Gastrocnemius medialis (tissue), 4 donors: ENCODE measurements at regions not wholly inside any gene's neighbourhood (a gene's known extent, or its start where the extent isn't known, plus 50 kb on each side); places are given as distances from the start of the nearest gene placed in this dataset.

Experiments
- ATAC-seq, 2 donors: fragments of 150-250 bp; one replicate each; pipeline ENCODE4 v1.9.1; 2016
- DNase-seq, 2 donors: peaks; one replicate each; pipeline ENCODE4 v3.0.0-alpha.2; 2019
- H3K27ac ChIP-seq, 4 donors: fragments of 200-600 bp; sonication (generic); 1 replicate in 1 of 4; 2 replicates in 3 of 4; pipeline ENCODE4 v1.5.1; 2016 to 2018; ENCODE audit warnings: mild to moderate bottlenecking in 2 of 4, moderate library complexity in 1 of 4
- H3K27me3 ChIP-seq, 3 donors: fragments of 200-600 bp; sonication (generic) in 2 of 3; 1 replicate in 1 of 3; 2 replicates in 2 of 3; pipeline versions ENCODE4 v1.5.1 to v1.6.0; 2016 to 2019; ENCODE audit warnings: mild to moderate bottlenecking in 1 of 3, moderate library complexity in 1 of 3
- H3K36me3 ChIP-seq, 2 donors: fragments of 200-600 bp; sonication (generic) in 1 of 2; one replicate each; pipeline ENCODE4 v1.5.1; 2017 to 2018
- H3K4me1 ChIP-seq, 2 donors: fragments of 200-600 bp; sonication (generic) in 1 of 2; one replicate each; pipeline ENCODE4 v1.5.1; 2016 to 2017; ENCODE audit warnings: mild to moderate bottlenecking in 2 of 2
- H3K4me3 ChIP-seq, 4 donors: fragments of 200-600 bp; sonication (generic) in 3 of 4; 1 replicate in 1 of 4; 2 replicates in 3 of 4; pipeline ENCODE4 v1.5.1; 2016 to 2019; ENCODE audit warnings: mild to moderate bottlenecking in 2 of 4
- H3K9me3 ChIP-seq, 3 donors: fragments of 200-600 bp; sonication (generic) in 2 of 3; 1 replicate in 1 of 3; 2 replicates in 2 of 3; pipeline ENCODE4 v1.5.1; 2016 to 2019
- POLR2A ChIP-seq, 2 donors: fragments of 450-650 bp; IDR thresholded peaks; one replicate each; pipeline ENCODE4 v1.6.1; 2017; ENCODE audit warnings: antibody characterized with exemption in 2 of 2, mild to moderate bottlenecking in 2 of 2, moderate library complexity in 2 of 2
- in situ Hi-C, 4 donors: fragments of 200-750 bp; cut with MboI; loops; one replicate each; pipeline versions ENCODE4 v1.15.0 to v1.8.0; 2017; ENCODE audit warnings: low sequenced_read_pairs in 4 of 4
- intact Hi-C: fragments of 100-400 bp; cut with DNase I; formaldehyde crosslinking; loops from one replicate; pipeline ENCODE4 v1.15.1; 2023; ENCODE audit warnings: low total_unique reads
- TF ChIP-seq, protein P1 (sequence below), 5 experiments: fragments of 450-650 bp in 3 of 5; fragments of 200-600 bp in 2 of 5; sonication (generic) in 2 of 5; IDR thresholded peaks in 4 of 5; conservative IDR thresholded peaks in 1 of 5; 1 replicate in 4 of 5; 2 replicates in 1 of 5; pipeline ENCODE4 v1.5.1; 2016 to 2019; ENCODE audit warnings: antibody characterized with exemption in 5 of 5, mild to moderate bottlenecking in 3 of 5, moderate library complexity in 3 of 5

GRCh38 chr3:34884007-34884406 is 755.3 kb upstream of the ARPP21 start:
- Histone ChIP-seq H3K27ac (no peak overlapping the region), H3K36me3 (no peaks in the 10 kb centered on the region), H3K4me1 (no peaks in the 10 kb centered on the region), H3K9me3 (no peaks in the 10 kb centered on the region), H3K27me3 (no peaks in the 10 kb centered on the region), H3K4me3 (no peak overlapping the region)
- intact Hi-C loops, result no loop called here
- TF ChIP-seq POLR2A (IDR thresholded peaks at IDR 0.05), result no peak
- ATAC-seq (no peak), DNase-seq (no peak)
- in situ Hi-C loops, result no loop called here

GRCh38 chr3:34886443-34886842 is 752.9 kb upstream of the ARPP21 start:
- Histone ChIP-seq H3K9me3 (no peaks in the 10 kb centered on the region), H3K4me3 (no peak overlapping the region), H3K4me1 (no peaks in the 10 kb centered on the region), H3K36me3 (no peaks in the 10 kb centered on the region), H3K27me3 (no peaks in the 10 kb centered on the region), H3K27ac (no peak overlapping the region)
- no peak for DNase-seq
- in situ Hi-C loops, result no loop called here
- intact Hi-C loops, result no loop called here
- no peak for ATAC-seq
- TF ChIP-seq, protein P1, sequence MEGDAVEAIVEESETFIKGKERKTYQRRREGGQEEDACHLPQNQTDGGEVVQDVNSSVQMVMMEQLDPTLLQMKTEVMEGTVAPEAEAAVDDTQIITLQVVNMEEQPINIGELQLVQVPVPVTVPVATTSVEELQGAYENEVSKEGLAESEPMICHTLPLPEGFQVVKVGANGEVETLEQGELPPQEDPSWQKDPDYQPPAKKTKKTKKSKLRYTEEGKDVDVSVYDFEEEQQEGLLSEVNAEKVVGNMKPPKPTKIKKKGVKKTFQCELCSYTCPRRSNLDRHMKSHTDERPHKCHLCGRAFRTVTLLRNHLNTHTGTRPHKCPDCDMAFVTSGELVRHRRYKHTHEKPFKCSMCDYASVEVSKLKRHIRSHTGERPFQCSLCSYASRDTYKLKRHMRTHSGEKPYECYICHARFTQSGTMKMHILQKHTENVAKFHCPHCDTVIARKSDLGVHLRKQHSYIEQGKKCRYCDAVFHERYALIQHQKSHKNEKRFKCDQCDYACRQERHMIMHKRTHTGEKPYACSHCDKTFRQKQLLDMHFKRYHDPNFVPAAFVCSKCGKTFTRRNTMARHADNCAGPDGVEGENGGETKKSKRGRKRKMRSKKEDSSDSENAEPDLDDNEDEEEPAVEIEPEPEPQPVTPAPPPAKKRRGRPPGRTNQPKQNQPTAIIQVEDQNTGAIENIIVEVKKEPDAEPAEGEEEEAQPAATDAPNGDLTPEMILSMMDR (IDR thresholded peaks at IDR 0.05 in 4 of 5, conservative IDR thresholded peaks at IDR 0.05 in 1 of 5), result no peak
- TF ChIP-seq POLR2A (IDR thresholded peaks at IDR 0.05), result no peak

DNA sequence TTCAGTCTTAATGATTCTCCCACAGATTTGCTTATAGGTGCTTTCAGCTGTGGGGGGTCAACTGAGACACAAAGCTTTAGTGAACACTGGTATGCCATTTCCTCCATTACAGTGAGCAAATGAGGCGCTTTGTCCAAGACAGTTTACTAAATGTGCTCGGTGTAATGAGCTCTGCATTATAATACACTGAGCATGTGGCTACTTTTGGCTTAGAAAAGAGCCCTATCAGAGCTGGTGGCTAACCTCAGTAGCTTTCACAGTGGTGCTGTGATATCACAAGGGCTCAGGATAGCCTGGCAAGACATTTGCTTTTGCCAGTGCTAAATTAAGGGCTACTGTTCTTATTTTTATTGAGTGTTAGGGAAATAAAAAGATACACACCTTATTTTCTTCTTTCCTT is 749.7 kb upstream of the ARPP21 start:
- TF ChIP-seq, protein P1 (IDR thresholded peaks at IDR 0.05 in 4 of 5, conservative IDR thresholded peaks at IDR 0.05 in 1 of 5), result no peak
- TF ChIP-seq POLR2A (IDR thresholded peaks at IDR 0.05), result no peak
- no peak for DNase-seq
- ATAC-seq, result no peak
- Histone ChIP-seq H3K4me1 (no peaks in the 10 kb centered on the region), H3K4me3 (no peak overlapping the region), H3K27ac (no peak overlapping the region), H3K9me3 (no peaks in the 10 kb centered on the region), H3K36me3 (no peaks in the 10 kb centered on the region), H3K27me3 (no peaks in the 10 kb centered on the region)
- in situ Hi-C loops (no loop called here), intact Hi-C loops (no loop called here)

GRCh38 chr3:34890247-34890646 is 749.1 kb upstream of the ARPP21 start:
- Histone ChIP-seq H3K27me3 (no peaks in the 10 kb centered on the region), H3K27ac (no peak overlapping the region), H3K9me3 (no peaks in the 10 kb centered on the region), H3K4me1 (no peaks in the 10 kb centered on the region), H3K36me3 (no peaks in the 10 kb centered on the region), H3K4me3 (no peak overlapping the region)
- no peak for ATAC-seq
- TF ChIP-seq POLR2A (IDR thresholded peaks at IDR 0.05), result no peak
- TF ChIP-seq, protein P1 (IDR thresholded peaks at IDR 0.05 in 4 of 5, conservative IDR thresholded peaks at IDR 0.05 in 1 of 5), result no peak
- no peak for DNase-seq
- in situ Hi-C loops, result no loop called here
- intact Hi-C loops, result no loop called here

DNA sequence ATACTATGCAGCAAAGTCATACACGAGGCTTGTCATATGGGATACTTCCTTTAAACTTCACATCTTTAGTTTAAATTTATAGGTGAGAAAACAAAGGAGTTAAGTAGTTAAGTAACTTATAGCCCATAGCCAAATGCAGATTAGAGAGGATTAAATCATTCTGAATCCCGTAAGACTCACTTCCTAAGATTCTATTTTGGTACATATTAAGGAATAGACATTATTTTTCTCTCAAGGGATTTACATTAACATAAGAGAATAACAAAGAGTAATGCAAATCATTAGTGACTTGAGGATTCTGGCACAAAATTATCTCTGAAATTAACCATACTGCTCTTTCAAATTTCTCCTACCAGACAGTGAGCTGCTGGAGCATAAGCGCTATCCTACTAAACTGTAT is 747.4 kb upstream of the ARPP21 start:
- Histone ChIP-seq H3K27ac (no peak overlapping the region), H3K36me3 (no peaks in the 10 kb centered on the region), H3K4me1 (no peaks in the 10 kb centered on the region), H3K4me3 (no peak overlapping the region), H3K27me3 (no peaks in the 10 kb centered on the region), H3K9me3 (no peaks in the 10 kb centered on the region)
- in situ Hi-C loops (no loop called here), intact Hi-C loops (no loop called here)
- ATAC-seq (no peak), DNase-seq (no peak)
- TF ChIP-seq, protein P1 (IDR thresholded peaks at IDR 0.05 in 4 of 5, conservative IDR thresholded peaks at IDR 0.05 in 1 of 5), result no peak
- no peak for TF ChIP-seq POLR2A (IDR thresholded peaks at IDR 0.05)
